GM12878 (cell line): ENCODE measurements at regions not wholly inside any gene's neighbourhood (a gene's known extent, or its start where the extent isn't known, plus 50 kb on each side); places are given as distances from the start of the nearest gene placed in this dataset.

Experiments used
- ATAC-seq: fragments of 200-7000 bp; cut with Tn5 transposase; 3 replicates; pipeline ENCODE4 v1.9.1; 2020; ENCODE audit warnings: mild to moderate bottlenecking, moderate library complexity
- BruUV-seq: library from RNA; stranded (reverse); fragments of 400-500 nt; replicated peaks from 2 replicates; lab custom pipeline; 2021; lab: Mats Ljungman, UMichigan
- CTCF ChIA-PET: fragments of 300-600 bp; sonication (Branson Sonifier 250); formaldehyde crosslinking; extraction: SDS; loops from one replicate; lab custom pipeline; 2021; ENCODE audit warnings: inconsistent platforms; lab: Yijun Ruan, JAX
- POLR2A ChIA-PET: fragments of 350-600 bp; formaldehyde crosslinking; extraction: SDS; loops from one replicate; lab custom pipeline; 2021; ENCODE audit warnings: inconsistent platforms; lab: Charles Lee
- RAD21 ChIA-PET: fragments of 300-600 bp; sonication (Branson Sonifier 250); formaldehyde crosslinking; loops from one replicate; lab custom pipeline; 2023; ENCODE audit warnings: antibody characterized with exemption; ENCODE audit not compliant: unreplicated experiment; lab: Charles Lee
- SMC1A ChIA-PET: fragments of 300-600 bp; sonication (Branson Sonifier 250); formaldehyde crosslinking; loops from one replicate; lab custom pipeline; 2023; ENCODE audit not compliant: unreplicated experiment, uncharacterized antibody; lab: Charles Lee
- DNase-seq: peaks from one replicate; pipeline ENCODE4 v3.0.0-alpha.2; 2011; ENCODE audit warnings: low read depth, low spot score
- FAIRE-seq: peaks from 3 replicates; lab custom pipeline; 2011; peaks lifted over from hg19 to GRCh38; lab: Jason Lieb, UNC
- H2AFZ ChIP-seq: 2 replicates; pipeline ENCODE4 v1.6.0; 2011; ENCODE audit warnings: low read depth, low read length, control low read depth; ENCODE audit not compliant: control insufficient read depth
- H3K27ac ChIP-seq: 2 replicates; pipeline ENCODE4 v1.5.1; 2011; ENCODE audit warnings: control low read depth; ENCODE audit not compliant: control insufficient read depth, insufficient read depth
- H3K27me3 ChIP-seq, 2 experiments: replicated peaks in 1 of 2; 2 replicates each; pipeline versions ENCODE4 v1.6.0 to v1.6.1; 2011; ENCODE audit warnings: low read length in 1 of 2; ENCODE audit not compliant: control insufficient read depth in 2 of 2, insufficient read depth in 2 of 2
- H3K36me3 ChIP-seq, 2 experiments: 2 replicates each; pipeline ENCODE4 v1.5.1; 2011; ENCODE audit warnings: low read length in 1 of 2; ENCODE audit not compliant: control insufficient read depth in 2 of 2, insufficient read depth in 2 of 2
- H3K4me1 ChIP-seq: 2 replicates; pipeline ENCODE4 v1.6.1; 2011; ENCODE audit warnings: mild to moderate bottlenecking, low read length, moderate library complexity, mixed read lengths; ENCODE audit not compliant: control insufficient read depth, insufficient read depth
- H3K4me2 ChIP-seq: 2 replicates; pipeline ENCODE4 v1.6.0; 2011; ENCODE audit warnings: control low read depth; ENCODE audit not compliant: control insufficient read depth, insufficient read depth
- H3K4me3 ChIP-seq: fragments of 200-600 bp; sonication (generic); 2 replicates; pipeline ENCODE4 v1.5.1; 2016
- H3K79me2 ChIP-seq: 2 replicates; pipeline ENCODE4 v1.6.0; 2011; ENCODE audit warnings: low read length; ENCODE audit not compliant: control insufficient read depth, insufficient read depth
- H3K9ac ChIP-seq: 2 replicates; pipeline ENCODE4 v1.8.0; 2011; ENCODE audit warnings: low read length, control low read depth, mixed read lengths; ENCODE audit not compliant: control insufficient read depth, insufficient read depth
- H3K9me3 ChIP-seq: replicated peaks from 3 replicates; pipeline ENCODE4 v1.5.1; 2011; ENCODE audit warnings: mild to moderate bottlenecking, low read length; ENCODE audit not compliant: control insufficient read depth, insufficient read depth
- H4K20me1 ChIP-seq: 2 replicates; pipeline ENCODE4 v1.6.0; 2011; ENCODE audit not compliant: control insufficient read depth, insufficient read depth
- CREM ChIP-seq: IDR thresholded peaks from 2 replicates; pipeline ENCODE4 v1.6.1; 2014; ENCODE audit warnings: antibody characterized with exemption, low read depth
- GABPA ChIP-seq: IDR thresholded peaks from 2 replicates; pipeline ENCODE4 v1.6.1; 2014; ENCODE audit warnings: antibody characterized with exemption, low read depth, mild to moderate bottlenecking, inconsistent platforms
- GATAD2B ChIP-seq: fragments of 450-650 bp; conservative IDR thresholded peaks from 2 replicates; pipeline ENCODE4 v1.6.1; 2017; ENCODE audit warnings: low read depth, mild to moderate bottlenecking, moderate library complexity
- HDAC2 ChIP-seq: fragments of 200-600 bp; sonication (generic); IDR thresholded peaks from 2 replicates; pipeline ENCODE4 v1.6.1; 2017
- NFIC ChIP-seq: IDR thresholded peaks from 2 replicates; pipeline ENCODE4 v1.6.1; 2012; ENCODE audit warnings: low read depth, mild to moderate bottlenecking, inconsistent platforms, low read length, moderate library complexity
- PRDM15 ChIP-seq: fragments of 450-650 bp; formaldehyde crosslinking; IDR thresholded peaks from 2 replicates; pipeline ENCODE4 v1.4.0; 2020; ENCODE audit warnings: mild to moderate bottlenecking, moderate library complexity
- ZBTB4 ChIP-seq: fragments of 450-650 bp; formaldehyde crosslinking; IDR thresholded peaks from 2 replicates; pipeline ENCODE4 v1.4.0; 2022; ENCODE audit warnings: mild to moderate bottlenecking, moderate library complexity
- ZZZ3 ChIP-seq: IDR thresholded peaks from 2 replicates; pipeline ENCODE4 v1.6.1; 2011; ENCODE audit warnings: low read depth; ENCODE audit not compliant: control insufficient read depth, insufficient read length
- WGBS: methylation state at CpG from one replicate; pipeline ENCODE4 v1.1.6; 2016; ENCODE audit warnings: low lambda C conversion rate; ENCODE audit not compliant: insufficient replicate concordance, insufficient coverage; ENCODE audit errors: missing lambda C conversion rate; 5-methylcytosine and 5-hydroxymethylcytosine counted together
- in situ Hi-C: fragments of 300-500 bp; cut with MboI; formaldehyde crosslinking; loops from 9 replicates; pipeline ENCODE4 v1.14.3; 2018; ENCODE audit warnings: mixed read lengths
- intact Hi-C: fragments of 100-400 bp; cut with micrococcal nuclease; formaldehyde crosslinking; loops from one replicate; pipeline ENCODE4 v1.14.2; 2022; ENCODE audit not compliant: unreplicated experiment

GRCh38 chr2:64769392-64770044 lies 115.8 kb upstream of the SERTAD2 start:
- no TSS peak for BruUV-seq
- H3K4me2 ChIP-seq: no peak overlapping the region
- POLR2A ChIA-PET: interaction anchor here (0.7 to 3.8 kb wide), 5 partner anchors 18 to 1002 kb away, joined by 3 to 58 read pairs (median 3); no protein-coding TSS in a partner anchor

GRCh38 chr2:64770137-64770780 lies 116.5 kb upstream of the SERTAD2 start:
- ChIA-PET RAD21 (interaction anchor here (0.5 to 5.4 kb wide), 8 partner anchors 20 to 163 kb away, joined by 3 to 68 read pairs (median 4); no protein-coding TSS in a partner anchor), SMC1A (interaction anchor here (0.6 to 4.3 kb wide), 13 partner anchors 9 to 150 kb away, joined by 3 to 12 read pairs (median 4); partner anchors contain the start of gene SERTAD2), POLR2A (interaction anchor here (1.0 to 3.8 kb wide), 4 partner anchors 17 to 50 kb away, joined by 3 to 58 read pairs (median 5); no protein-coding TSS in a partner anchor), CTCF (interaction anchor here (0.6 to 1.2 kb wide), 3 partner anchors 62 to 66 kb away, joined by 3 to 4 read pairs (median 3); no protein-coding TSS in a partner anchor)
- Histone ChIP-seq H2AFZ (no peak overlapping the region), H3K27ac (no peak overlapping the region), H3K4me1 (peaks cover 12% of the 10 kb centered on the region), H3K36me3 (no peaks in the 10 kb centered on the region), H3K4me3 (no peak overlapping the region), H3K9ac (no peak overlapping the region), H4K20me1 (no peaks in the 10 kb centered on the region), H3K4me2 (no peak overlapping the region), H3K27me3 (no peaks in the 10 kb centered on the region), H3K79me2 (no peaks in the 10 kb centered on the region), H3K9me3 (no peaks in the 10 kb centered on the region; the same call in 2 of the 3 replicates)
- DNase-seq: no peak
- in situ Hi-C loops (no loop called here), intact Hi-C loops (no loop called here)
- WGBS: 93% methylated on average over 2 of the region's 2 CpGs
- no TSS peak for BruUV-seq
- no peak for ATAC-seq
- no peak for FAIRE-seq
- TF ChIP-seq GABPA: no peak
- no peak for TF ChIP-seq PRDM15 (CRISPR knock-in tag)
- no peak for TF ChIP-seq CREM
- TF ChIP-seq NFIC: no peak
- TF ChIP-seq HDAC2: no peak
- TF ChIP-seq ZBTB4 (CRISPR knock-in tag): no peak

More at GRCh38 chr2:64769392-64770044, 115.8 kb upstream of the SERTAD2 start:
- no peaks in the 10 kb centered on the region for H3K27me3 ChIP-seq
- CTCF ChIA-PET: interaction anchor here (0.9 to 1.2 kb wide), 3 partner anchors 62 to 90 kb away, joined by 3 to 4 read pairs (median 3); no protein-coding TSS in a partner anchor
- RAD21 ChIA-PET: interaction anchor here (0.9 to 5.4 kb wide), 5 partner anchors 19 to 163 kb away, joined by 3 to 68 read pairs (median 5); no protein-coding TSS in a partner anchor
- 61% methylated on average over 6 of the region's 6 CpGs for WGBS
- ATAC-seq (no peak), FAIRE-seq (no peak), DNase-seq (no peak)
- H3K4me3 ChIP-seq: no peak overlapping the region
- TF ChIP-seq ZZZ3 (no peak), GATAD2B (0 out of 2 replicates have a peak, but pooled peaks have one; percentile 26)
- H3K9ac ChIP-seq: no peak overlapping the region
- H3K36me3 ChIP-seq: no peaks in the 10 kb centered on the region
- no peak overlapping the region for H3K27ac ChIP-seq
- intact Hi-C loops (no loop called here), in situ Hi-C loops (no loop called here)
- H2AFZ ChIP-seq: no peak overlapping the region
- no peaks in the 10 kb centered on the region for H3K79me2 ChIP-seq
- peaks cover 12% of the 10 kb centered on the region for H3K4me1 ChIP-seq
- SMC1A ChIA-PET: interaction anchor here (0.6 to 4.3 kb wide), 16 partner anchors 8 to 150 kb away, joined by 3 to 12 read pairs (median 4); partner anchors contain the start of gene SERTAD2
- H3K9me3 ChIP-seq: no peaks in the 10 kb centered on the region; the same call in 2 of the 3 replicates
- no peaks in the 10 kb centered on the region for H4K20me1 ChIP-seq
